Cardiac fibroblast (primary cell): ENCODE measurements at regions not wholly inside any gene's neighbourhood (a gene's known extent, or its start where the extent isn't known, plus 50 kb on each side); places are given as distances from the start of the nearest gene placed in this dataset.

Experiments
- DNase-seq, 2 donors: peaks; one replicate each; pipeline versions ENCODE4 v3.0.0 to v3.0.0-alpha.2; 2010; ENCODE audit warnings: low read depth in 2 of 2
- H3K4me3 ChIP-seq, 2 donors: replicated peaks in 1 of 2; 1 replicate in 1 of 2; 2 replicates in 1 of 2; pipeline ENCODE4 v1.5.1; 2011; ENCODE audit warnings: low read depth in 2 of 2, low read length in 2 of 2, mild to moderate bottlenecking in 2 of 2, moderate library complexity in 1 of 2
- TF ChIP-seq, protein P1 (sequence below): IDR thresholded peaks from one replicate; pipeline ENCODE4 v1.5.1; 2011; ENCODE audit warnings: low read depth, mild to moderate bottlenecking, low read length, inconsistent platforms

DNA sequence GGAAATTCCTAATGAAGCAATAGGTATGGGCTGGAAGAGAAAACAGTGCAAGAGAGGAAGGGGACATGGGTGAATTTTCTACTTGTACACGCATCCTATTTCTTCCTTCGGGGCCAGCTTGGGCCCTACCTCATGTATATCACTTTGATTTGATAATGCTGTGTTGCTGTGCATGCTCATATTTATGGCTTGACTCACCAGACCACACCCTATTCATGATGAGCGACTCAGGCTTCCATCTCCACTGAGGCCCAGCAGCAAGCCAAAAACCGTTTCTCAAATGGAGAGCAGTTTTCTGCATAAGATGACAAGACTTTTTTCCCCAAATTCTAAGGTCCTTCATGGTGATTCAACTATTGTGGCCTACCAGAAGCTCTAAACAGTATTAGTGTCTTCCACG, 2039.1 kb upstream of the CDH9 start:
- H3K4me3 ChIP-seq: no peak overlapping the region
- TF ChIP-seq, protein P1, sequence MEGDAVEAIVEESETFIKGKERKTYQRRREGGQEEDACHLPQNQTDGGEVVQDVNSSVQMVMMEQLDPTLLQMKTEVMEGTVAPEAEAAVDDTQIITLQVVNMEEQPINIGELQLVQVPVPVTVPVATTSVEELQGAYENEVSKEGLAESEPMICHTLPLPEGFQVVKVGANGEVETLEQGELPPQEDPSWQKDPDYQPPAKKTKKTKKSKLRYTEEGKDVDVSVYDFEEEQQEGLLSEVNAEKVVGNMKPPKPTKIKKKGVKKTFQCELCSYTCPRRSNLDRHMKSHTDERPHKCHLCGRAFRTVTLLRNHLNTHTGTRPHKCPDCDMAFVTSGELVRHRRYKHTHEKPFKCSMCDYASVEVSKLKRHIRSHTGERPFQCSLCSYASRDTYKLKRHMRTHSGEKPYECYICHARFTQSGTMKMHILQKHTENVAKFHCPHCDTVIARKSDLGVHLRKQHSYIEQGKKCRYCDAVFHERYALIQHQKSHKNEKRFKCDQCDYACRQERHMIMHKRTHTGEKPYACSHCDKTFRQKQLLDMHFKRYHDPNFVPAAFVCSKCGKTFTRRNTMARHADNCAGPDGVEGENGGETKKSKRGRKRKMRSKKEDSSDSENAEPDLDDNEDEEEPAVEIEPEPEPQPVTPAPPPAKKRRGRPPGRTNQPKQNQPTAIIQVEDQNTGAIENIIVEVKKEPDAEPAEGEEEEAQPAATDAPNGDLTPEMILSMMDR: no peak
- peak in 1 of 2 donors; percentile 1 for DNase-seq

DNA sequence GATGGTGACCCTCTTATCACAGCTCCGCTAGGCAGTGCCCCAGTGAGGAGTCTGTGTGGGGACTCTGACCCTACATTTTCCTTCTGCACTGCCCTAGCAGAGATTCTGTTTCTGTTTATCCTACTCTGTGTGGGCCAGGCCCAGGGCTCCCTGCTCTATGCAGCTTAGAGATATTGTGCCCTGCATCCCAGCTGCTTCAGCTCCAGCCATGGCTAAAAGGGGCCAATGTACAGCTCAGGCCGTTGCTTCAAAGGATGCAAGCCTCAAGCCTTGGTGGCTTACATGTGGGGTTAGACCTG, 2030.7 kb upstream of the CDH9 start:
- H3K4me3 ChIP-seq: no peak overlapping the region
- no peak for DNase-seq
- TF ChIP-seq, protein P1: no peak

DNA sequence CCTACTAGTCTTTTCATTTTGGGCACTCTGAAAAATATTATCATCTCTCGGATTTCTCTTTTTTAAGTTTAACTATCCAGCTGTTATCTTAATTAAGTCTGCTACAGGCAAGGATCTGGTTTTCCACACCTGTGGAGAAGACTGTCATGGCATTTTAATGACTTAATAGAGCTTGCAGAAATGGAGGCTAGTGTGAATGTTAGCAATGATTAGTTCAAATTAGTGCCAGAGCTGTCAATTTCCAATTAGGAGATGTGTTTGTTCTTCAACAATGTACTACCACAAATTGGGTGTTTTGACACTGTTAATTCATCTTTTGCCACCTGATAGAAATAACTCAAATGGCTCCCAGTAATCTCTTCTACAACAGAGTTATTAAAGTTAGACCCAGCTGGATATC, 2023.0 kb upstream of the CDH9 start:
- TF ChIP-seq, protein P1: no peak
- DNase-seq: no peak
- no peak overlapping the region for H3K4me3 ChIP-seq

DNA sequence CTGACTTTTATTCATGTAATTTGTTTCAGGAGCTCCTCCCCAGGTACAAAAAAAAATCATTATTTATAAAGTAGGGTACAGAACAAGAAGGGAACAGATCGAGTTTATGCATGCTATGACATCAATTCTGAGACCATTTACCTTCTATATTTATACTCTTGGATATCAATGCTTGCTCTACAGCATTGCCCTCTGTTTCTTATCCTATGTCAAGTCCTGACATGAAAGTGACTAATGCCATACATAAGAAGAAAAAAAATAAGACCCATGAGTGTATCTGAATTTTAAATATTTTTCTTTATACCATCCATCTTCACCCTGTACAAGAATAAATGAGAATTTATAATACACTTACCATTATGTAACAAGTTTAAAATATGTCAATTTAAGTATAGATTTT, 2016.3 kb upstream of the CDH9 start:
- TF ChIP-seq, protein P1: no peak
- no peak overlapping the region for H3K4me3 ChIP-seq
- DNase-seq: no peak

DNA sequence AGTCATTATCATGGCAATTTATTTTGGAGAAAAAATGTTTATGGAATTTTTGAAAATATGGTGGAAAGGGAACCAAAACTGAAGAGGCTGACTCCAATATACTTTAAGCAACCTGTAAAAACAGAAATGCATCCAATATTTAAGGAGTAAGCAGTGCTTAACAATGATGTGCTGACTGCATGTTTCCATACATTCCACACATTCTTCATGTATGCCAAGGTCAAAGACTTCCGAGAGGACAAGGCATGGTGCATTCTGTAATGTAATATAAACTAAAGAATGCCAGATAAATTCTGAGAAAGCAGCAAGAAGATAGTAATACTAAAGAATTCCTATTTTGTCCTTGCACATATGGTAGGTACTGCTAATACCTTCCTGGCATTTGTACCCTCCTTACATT, 2015.9 kb upstream of the CDH9 start:
- DNase-seq: no peak
- H3K4me3 ChIP-seq: no peak overlapping the region
- TF ChIP-seq, protein P1: no peak

DNA sequence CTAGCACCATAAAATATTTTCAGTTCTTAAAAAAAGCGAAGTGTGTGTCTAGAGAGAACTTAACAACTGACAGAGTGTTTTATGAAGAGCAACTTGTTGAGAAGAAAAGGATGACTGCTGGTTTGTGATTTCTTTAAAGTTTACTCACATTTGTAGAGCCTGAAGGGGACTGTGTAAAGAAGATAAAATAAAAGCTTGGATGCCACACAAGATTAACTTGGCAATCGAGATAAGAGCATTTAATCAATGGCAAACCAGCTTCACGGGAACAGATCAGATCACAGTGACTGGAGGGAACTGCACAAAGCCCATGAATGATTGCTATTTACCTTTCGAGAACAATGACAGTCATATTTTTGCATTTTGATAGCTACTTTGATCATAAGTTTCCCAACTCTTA, 2013.1 kb upstream of the CDH9 start:
- no peak overlapping the region for H3K4me3 ChIP-seq
- DNase-seq: no peak
- TF ChIP-seq, protein P1: no peak

DNA sequence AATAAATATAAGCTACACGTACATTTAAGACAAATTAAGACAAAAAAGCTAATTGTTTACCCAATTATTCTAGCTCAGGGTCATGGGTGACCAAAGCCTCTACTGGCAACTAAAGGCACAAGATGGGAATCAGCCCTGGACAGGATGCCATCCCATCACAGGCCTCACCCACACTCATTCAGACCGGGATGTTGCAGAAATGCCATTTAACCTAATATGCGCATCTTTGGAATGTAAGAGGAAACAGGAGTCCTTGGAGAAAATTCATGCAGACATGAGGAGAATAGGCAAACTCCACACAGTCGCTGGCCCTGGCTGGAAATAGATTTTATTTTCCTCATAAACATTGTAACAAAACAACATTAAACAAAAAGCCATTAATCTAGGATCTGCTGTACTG, 2003.8 kb upstream of the CDH9 start:
- TF ChIP-seq, protein P1: no peak

More for the DNA sequence above, 2003.8 kb upstream of the CDH9 start:
- no peak overlapping the region for H3K4me3 ChIP-seq
- no peak for DNase-seq
